ENCODE measurements at regions not wholly inside any gene's neighbourhood (a gene's known extent, or its start where the extent isn't known, plus 50 kb on each side); places are given as distances from the start of the nearest gene placed in this dataset.

- in situ Hi-C loops (cut with HindIII; ENCODE audit: low pct_ligation_motif_present, low sequenced_read_pairs), result no loop called here
- TF ChIP-seq CTCF (IDR thresholded peaks at IDR 0.05; ENCODE audit: low read depth, low read length, missing control alignments), result peak; percentile 84
- H3K4me3 ChIP-seq (ENCODE audit: low read depth, low read length), result no peak overlapping the region
Measured at GRCh38 chr4:143773998-143774895, 73.8 kb upstream of the FREM3 start.

GRCh38 chr4:143771269-143771668 lies 70.8 kb upstream of the FREM3 start:
- Histone ChIP-seq H3K27me3 (replicated peaks) (no peaks in the 10 kb centered on the region), H3K36me3 (replicated peaks) (no peaks in the 10 kb centered on the region), H3K4me3 (ENCODE audit: low read depth, low read length) (no peak overlapping the region), H3K27ac (no peak overlapping the region)
- no peak for TF ChIP-seq CTCF (IDR thresholded peaks at IDR 0.05; ENCODE audit: low read depth, low read length, missing control alignments)
- in situ Hi-C loops (cut with HindIII; ENCODE audit: low pct_ligation_motif_present, low sequenced_read_pairs), result no loop called here
- no peak for DNase-seq

More at GRCh38 chr4:143773998-143774895, 73.8 kb upstream of the FREM3 start:
- Histone ChIP-seq H3K27ac (no peak overlapping the region), H3K36me3 (replicated peaks) (no peaks in the 10 kb centered on the region), H3K27me3 (replicated peaks) (no peaks in the 10 kb centered on the region)
- DNase-seq, result peak; percentile 71

- DNase-seq, result no peak
- Histone ChIP-seq H3K27me3 (replicated peaks) (no peaks in the 10 kb centered on the region), H3K27ac (no peak overlapping the region), H3K4me3 (ENCODE audit: low read depth, low read length) (no peak overlapping the region), H3K36me3 (replicated peaks) (no peaks in the 10 kb centered on the region)
- in situ Hi-C loops (cut with HindIII; ENCODE audit: low pct_ligation_motif_present, low sequenced_read_pairs), result no loop called here
- no peak for TF ChIP-seq CTCF (IDR thresholded peaks at IDR 0.05; ENCODE audit: low read depth, low read length, missing control alignments)
Measured at GRCh38 chr4:143768007-143768591, 67.6 kb upstream of the FREM3 start.

GRCh38 chr4:143763587-143763986 lies 63.1 kb upstream of the FREM3 start:
- no peaks in the 10 kb centered on the region for H3K27me3 ChIP-seq (replicated peaks)
- TF ChIP-seq CTCF (IDR thresholded peaks at IDR 0.05; ENCODE audit: low read depth, low read length, missing control alignments), result no peak
- no peaks in the 10 kb centered on the region for H3K36me3 ChIP-seq (replicated peaks)
- in situ Hi-C loops (cut with HindIII; ENCODE audit: low pct_ligation_motif_present, low sequenced_read_pairs), result no loop called here
- no peak for DNase-seq
- H3K4me3 ChIP-seq (ENCODE audit: low read depth, low read length), result no peak overlapping the region
- H3K27ac ChIP-seq, result no peak overlapping the region

- TF ChIP-seq CTCF (IDR thresholded peaks at IDR 0.05; ENCODE audit: low read depth, low read length, missing control alignments), result no peak
- H3K27ac ChIP-seq, result no peak overlapping the region
- H3K27me3 ChIP-seq (replicated peaks), result no peaks in the 10 kb centered on the region
- DNase-seq, result no peak
- H3K4me3 ChIP-seq (ENCODE audit: low read depth, low read length), result no peak overlapping the region
- in situ Hi-C loops (cut with HindIII; ENCODE audit: low pct_ligation_motif_present, low sequenced_read_pairs), result no loop called here
- H3K36me3 ChIP-seq (replicated peaks), result no peaks in the 10 kb centered on the region
Measured at GRCh38 chr4:143762511-143762910, 62.0 kb upstream of the FREM3 start.

Measured in brain microvascular endothelial cell (primary cell).